GM18502 (cell line): ENCODE measurements at regions not wholly inside any gene's neighbourhood (a gene's known extent, or its start where the extent isn't known, plus 50 kb on each side); places are given as distances from the start of the nearest gene placed in this dataset.

Experiments
- ATAC-seq: cut with Tn5 transposase; IDR thresholded peaks from one replicate; pipeline ENCODE4 v1.9.1; 2021; ENCODE audit warnings: mild to moderate bottlenecking; ENCODE audit not compliant: unreplicated experiment, poor library complexity

GRCh38 chr6:149211046-149211571, 106.4 kb upstream of the TAB2 start:
- peak; percentile 76 for ATAC-seq

DNA sequence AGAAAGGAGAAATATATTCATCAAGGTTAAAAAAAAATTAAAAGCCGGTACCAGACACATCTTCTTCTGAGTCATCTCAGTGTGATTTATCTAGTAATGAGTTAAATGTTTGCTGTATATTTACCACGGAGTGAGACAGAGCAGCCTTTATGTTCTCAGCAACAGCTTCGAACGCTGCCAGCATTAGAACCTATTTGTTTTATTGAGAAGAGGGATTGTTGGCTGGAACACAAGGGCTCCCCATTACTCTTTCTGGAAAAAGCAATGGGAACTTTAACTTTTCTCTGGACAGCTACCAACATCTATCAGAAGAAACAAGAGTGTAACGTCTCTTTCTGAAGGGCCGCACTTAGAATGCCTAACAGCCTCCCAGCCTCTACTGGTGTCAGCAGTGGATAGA, 105.3 kb upstream of the TAB2 start:
- no peak for ATAC-seq

GRCh38 chr6:149212892-149213801, 104.4 kb upstream of the TAB2 start:
- ATAC-seq: peak; percentile 27

GRCh38 chr6:149213829-149214228, 103.7 kb upstream of the TAB2 start:
- no peak for ATAC-seq

DNA sequence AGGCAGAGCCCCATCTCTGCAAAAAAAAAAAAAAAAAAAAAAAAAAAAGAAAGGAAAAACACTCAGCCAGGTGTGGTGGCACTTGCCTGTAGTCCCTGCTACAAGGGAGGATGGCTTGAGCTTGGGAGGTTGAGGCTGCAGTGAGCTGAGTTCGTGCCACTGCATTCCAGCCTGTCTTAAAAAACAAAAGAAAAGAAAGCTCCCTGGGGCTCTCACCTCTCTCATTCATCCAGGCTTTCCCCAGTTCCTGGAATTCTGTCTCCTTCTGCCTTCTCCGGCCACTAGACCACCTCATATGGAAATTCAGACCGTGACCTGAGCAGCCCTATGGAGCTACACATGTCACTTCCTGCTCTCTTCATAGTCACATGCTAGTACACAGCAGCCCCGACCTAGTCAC, 101.1 kb upstream of the TAB2 start:
- ATAC-seq: no peak

DNA sequence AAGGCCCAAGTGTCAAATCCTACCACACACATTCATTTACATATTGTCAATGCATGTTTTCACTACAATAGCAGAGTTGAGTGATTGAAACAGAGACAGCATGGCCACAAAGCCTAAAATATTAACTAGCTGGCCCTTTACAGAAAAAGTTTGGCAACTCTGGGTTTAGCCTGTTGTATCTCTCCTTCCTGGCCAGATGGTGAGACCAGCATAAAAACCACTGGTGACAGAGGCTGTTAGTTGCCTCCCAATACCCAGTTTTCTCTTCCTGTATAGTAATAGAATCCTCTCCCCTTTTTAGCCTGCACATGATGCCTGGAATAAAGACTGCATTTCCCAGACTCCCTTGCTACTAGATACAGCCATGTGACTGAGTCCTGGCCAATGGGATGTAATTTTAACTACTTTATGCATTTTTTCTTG, 100.0 kb upstream of the TAB2 start:
- peak; percentile 66 for ATAC-seq

GRCh38 chr6:149218471-149218870, 99.0 kb upstream of the TAB2 start:
- no peak for ATAC-seq

DNA sequence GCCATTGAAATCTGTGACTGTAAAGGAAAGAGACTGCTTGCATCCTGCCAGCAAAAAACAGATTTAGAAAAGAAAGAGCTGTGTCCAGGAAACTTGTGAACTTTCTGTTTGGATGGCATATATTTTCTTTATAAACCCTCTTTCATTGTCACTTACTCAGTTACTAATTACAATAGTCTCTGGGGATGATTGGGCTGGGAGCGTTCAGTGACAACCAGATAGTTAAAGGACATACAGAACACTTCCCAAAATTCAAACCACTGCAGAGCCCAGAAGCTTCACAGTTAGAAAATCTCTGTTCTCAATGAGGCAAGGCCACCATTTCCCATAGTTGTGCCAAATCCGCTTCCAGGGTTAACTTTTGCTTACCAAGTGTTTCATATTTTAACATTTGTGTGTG, 98.6 kb upstream of the TAB2 start:
- no peak for ATAC-seq

DNA sequence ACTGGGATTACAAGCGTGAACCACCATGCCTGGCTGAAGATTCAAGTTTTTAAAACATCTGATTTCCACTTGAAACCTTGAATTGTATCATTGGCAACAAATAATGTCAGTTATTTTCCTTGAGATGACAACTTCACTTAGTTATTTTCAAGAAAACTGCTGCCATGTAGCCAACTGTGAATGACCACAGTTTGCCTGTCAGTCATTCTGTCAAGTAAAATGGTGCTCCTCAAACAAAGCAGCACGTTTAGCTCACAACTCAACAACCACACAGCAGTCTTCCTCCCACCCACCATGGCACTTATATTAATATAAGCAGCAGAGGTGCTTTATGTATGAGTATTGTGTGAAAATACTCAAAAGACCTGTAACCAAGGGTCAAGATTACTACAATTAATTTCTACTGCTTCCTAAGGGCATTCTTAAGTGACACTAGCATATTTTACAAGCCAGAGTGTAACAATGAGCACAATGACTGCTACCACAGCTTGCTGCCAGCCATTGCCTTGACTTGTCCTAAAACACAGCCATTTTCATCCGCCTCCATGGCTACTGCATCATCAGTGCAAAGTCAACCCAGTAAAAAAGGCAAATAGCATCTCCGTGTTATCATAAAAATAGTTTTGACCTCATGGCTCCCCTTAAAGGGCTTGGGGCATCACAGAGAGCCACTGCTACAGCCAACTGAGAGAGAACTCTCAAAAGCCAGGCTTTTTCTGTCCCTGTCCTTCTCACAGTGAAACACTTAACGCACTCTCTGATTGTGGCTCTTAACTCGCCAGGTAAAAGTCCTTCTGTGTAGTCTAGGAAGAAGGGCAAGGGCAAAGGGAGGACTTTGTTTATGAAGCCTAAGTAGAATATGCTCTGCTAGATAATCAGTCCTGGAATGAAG, 96.4 kb upstream of the TAB2 start:
- ATAC-seq: no peak

GRCh38 chr6:149221774-149222070, 95.8 kb upstream of the TAB2 start:
- ATAC-seq: no peak

GRCh38 chr6:149223120-149223903, 94.2 kb upstream of the TAB2 start:
- ATAC-seq: no peak

- no peak for ATAC-seq
Measured at GRCh38 chr6:149223904-149224351, 93.6 kb upstream of the TAB2 start.

- no peak for ATAC-seq
Measured at GRCh38 chr6:149224399-149224798, 93.1 kb upstream of the TAB2 start.

DNA sequence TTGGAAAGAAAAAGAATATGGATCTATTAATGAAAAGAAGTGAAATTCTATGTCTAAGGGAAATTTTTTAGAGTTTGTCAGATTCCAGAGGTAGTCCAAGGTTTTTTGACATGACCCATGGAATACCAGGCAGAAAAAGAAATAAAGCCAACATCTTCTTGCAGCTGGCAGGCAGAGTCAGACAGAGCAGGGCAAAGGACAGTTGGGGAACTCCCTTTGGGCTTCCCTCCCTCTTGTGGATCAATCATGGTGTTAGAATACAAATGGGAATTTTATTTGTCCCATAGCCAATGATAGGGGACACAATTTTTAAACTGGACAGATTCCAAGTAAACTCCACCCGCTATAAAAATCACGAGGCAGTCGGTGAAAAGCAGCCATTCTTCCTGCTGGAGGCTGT, 92.1 kb upstream of the TAB2 start:
- ATAC-seq: no peak

GRCh38 chr6:149225946-149226345, 91.6 kb upstream of the TAB2 start:
- no peak for ATAC-seq

- ATAC-seq: no peak
Measured at GRCh38 chr6:149227796-149228195, 89.7 kb upstream of the TAB2 start.

DNA sequence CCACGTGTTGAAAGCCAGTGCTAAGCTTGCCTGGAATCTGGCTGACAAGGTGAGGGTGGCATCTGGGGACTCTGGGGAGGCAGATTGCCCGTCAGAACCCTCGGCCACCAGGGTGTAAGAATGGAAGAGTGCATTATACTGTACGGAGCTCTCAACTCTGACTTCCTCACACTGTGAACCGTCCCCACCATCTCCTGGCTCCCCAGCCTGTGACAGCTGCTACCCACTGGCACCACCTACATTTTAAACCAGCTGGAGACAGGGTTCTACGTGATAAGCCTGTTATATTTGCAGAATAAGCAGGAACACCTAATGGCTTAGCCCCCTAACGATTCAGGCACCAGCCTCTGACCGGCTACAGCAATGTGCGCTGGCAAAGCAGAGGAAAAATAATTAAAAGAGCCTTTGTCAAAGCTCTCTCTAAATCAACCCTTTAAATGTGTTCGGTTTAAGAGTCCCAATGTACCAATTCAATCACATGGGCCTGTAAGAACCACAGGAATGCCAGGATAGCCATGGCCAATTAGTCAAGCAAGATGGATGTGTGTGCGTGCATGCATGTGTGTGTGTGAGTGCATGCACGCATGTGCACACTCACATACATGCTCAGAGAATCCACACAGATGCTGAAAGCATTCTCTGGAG, 89.1 kb upstream of the TAB2 start:
- ATAC-seq: no peak

DNA sequence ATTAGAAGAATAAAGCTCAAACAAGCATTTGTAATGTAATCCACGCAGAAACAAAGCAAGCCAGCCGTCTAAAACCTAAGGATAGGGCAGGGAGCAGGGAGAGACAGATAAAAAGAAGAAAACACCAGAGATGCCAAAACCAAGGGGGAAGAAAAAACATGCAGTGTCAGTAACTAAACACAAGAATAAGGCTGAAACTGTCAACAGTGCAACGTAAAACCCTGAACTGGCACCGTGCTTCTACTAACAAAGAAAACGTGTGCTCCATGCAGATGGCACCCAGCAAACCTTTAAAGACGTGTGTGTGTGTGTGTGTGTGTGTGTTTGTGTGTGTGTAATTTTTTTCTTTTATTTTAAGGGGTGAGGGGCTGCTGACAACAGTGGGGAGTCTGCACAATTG, 88.4 kb upstream of the TAB2 start:
- no peak for ATAC-seq

GRCh38 chr6:149230712-149231460, 86.6 kb upstream of the TAB2 start:
- no peak for ATAC-seq
